CMK (cell line): ENCODE measurements at regions not wholly inside any gene's neighbourhood (a gene's known extent, or its start where the extent isn't known, plus 50 kb on each side); places are given as distances from the start of the nearest gene placed in this dataset.

ENCODE experiments used
- DNase-seq: peaks from one replicate; pipeline ENCODE4 v3.0.0-alpha.2; 2010; ENCODE audit warnings: low read depth

DNA sequence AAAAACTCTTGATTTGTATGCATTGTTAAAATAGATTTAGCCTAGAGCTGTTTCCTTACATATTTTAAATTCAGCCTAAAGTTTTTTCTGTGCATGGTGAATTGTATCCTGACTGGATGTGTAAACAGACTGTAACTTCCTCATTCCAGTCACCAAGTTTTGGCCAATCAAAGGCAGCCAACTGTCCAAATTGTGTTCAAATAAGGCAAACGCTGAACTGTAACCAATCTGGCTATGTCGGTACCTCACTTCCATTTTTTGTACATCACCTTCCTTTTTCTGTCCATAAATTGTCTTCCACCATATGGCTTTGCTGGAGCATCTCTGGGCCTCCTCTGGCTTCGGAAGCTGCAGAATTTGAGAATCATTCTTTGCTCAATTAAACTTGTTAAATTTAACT, 1921.9 kb upstream of the SEL1L start:
- no peak for DNase-seq

GRCh38 chr14:83461521-83461920, 1927.9 kb upstream of the SEL1L start:
- no peak for DNase-seq

- DNase-seq: no peak
Measured at GRCh38 chr14:83462759-83463158, 1929.1 kb upstream of the SEL1L start.

DNA sequence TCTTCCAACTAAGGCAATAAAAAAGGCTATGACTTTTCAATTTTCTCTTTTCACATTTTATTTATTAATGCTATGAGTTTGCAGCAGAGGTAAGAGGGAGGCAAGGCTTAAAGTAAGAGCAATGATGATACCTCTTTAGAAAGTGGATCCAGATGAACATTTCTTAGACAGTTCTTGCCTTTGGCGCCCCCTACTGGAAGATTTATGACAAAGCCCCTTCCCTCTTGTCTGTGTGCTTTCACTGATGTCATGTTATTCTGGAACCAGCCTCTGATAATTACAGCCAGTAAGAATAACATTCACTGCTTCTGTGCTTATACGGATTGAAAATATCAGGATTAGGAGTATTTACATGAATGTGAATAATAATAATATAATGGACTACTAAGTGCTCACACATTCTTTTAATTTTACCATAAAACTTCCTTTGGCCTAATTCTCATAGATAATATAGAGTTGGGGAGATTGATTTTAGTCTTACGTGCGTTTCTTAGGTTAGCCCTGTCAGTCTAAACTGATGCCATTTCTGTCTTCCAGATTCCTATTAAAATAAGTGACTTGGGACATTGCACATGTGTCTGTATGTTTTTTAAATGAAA, 1929.9 kb upstream of the SEL1L start:
- peak; percentile 14 for DNase-seq

- no peak for DNase-seq
Measured at GRCh38 chr14:83467811-83468210, 1934.2 kb upstream of the SEL1L start.

DNA sequence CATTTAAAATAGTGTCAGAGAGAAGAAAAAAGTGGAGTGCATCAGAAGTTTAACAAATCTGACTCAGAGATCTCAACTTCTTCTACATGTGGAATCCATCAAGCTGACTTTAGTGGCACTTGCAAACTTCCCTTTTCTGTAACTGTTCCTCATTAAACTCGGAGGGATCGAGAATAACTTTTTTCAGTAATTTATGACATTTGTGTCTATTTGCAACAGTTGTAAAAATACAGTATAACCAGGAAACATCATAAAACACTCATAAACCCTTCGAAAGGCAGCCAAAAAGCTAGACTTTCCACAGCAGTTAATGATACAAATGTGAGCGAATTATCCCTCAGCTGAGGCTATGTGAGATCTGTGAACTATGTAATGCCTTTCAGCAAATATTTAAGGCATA, 1936.8 kb upstream of the SEL1L start:
- no peak for DNase-seq

DNA sequence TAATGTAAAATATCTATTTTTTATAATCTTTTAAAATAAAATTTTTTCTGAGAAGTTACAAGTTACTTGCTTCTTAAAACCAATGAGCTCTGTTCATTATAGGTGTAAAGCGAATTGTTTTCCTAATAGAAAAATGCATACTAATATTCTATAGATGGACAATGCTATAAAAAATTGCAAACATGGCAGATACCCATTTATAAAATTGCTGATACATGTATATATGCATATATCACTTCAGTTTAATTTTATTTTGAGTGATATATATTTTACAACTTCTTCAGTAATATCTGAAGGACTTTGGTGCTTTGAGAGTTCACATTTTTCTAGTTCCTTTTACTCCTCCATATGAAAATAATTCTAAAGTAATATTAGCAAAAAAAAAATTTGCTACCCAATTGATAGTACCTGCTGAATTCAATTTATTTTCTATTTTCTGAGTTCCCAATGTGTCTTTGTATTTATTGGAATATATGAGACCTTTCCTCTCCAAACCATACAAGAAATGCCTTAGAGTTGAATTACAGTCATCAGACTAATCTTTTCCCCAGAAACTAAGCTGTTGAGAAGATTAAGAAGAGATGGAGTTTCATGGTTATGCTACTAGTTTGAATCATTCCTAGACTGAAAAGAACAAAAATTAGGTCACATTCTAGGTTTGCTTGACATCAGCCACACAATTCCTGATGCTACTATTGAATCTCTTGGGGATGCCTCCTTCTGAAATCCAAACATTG, 1937.5 kb upstream of the SEL1L start:
- DNase-seq: no peak

DNA sequence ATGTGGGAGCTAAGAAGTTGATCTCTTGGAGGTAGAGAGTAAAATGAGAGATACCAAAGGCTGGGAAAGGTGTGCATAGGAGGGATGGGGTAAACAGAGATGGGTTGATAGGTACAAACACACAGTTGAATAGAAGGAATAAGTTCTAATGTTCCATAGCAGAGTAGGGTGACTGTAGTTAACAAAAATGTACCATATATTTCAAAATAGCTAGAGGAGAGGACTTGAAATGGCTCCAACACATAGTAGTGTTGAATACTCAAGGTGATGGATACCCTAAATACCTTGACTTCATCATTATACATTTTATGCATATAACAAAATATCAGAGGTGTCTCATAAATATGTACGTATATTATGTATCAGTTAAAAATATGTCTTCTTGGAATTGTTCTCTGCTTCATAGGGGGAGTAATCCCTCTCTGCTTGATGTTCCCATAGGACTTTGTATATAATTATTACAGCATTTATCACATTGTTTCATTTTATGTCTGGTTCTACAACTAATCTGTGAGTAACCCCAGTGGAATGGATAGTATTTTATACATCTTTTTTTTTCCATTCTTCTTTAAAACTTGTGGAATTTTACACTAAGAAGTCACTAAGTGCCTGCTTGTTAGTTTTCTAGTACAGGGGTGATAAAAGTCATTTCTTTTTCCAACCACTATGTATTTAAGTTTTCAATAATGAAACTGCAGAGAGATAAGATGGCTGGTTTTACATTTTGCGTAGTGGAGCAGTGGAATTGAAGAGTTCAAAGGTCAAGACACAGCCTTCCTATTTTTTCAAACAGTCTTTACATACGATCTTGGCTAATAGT, 1940.0 kb upstream of the SEL1L start:
- DNase-seq: no peak

DNA sequence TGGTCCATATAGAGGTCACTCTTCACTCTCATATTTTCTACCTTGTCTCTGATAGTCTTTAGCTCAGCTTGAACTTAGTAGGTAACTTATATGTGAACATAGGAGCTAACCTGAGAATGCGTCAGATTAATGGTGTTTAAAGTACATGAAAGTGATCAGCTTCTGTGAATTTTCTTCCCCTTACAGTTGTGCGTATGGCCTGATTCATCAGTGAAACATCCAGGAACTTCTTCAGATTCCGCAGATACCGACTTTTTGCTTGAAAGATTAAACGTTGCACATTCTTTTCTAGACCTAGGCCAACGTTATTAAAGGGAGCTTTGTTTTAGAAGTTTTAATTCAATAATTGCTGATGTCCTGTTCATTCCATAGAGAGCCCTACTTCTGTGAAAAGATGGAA, 1945.1 kb upstream of the SEL1L start:
- DNase-seq: no peak

- no peak for DNase-seq
Measured at GRCh38 chr14:83483063-83483462, 1949.4 kb upstream of the SEL1L start.

DNA sequence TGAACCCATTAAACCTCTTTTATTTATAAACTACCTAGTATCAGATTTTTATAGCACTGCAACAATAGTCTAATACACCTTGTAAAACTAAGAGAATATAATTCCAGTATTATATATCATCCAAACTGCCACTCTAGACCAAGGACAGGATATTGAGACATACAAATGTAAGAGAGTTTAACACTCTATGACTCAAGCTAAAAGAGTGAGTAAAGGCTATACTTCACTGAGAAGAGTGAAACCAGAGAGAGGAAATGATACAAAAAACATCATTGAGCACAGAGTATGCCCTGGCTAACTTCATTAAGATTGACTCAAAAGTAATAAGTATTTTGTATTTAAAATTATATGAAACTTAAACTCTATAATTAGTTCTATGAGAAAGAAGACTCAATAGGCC, 1951.9 kb upstream of the SEL1L start:
- DNase-seq: no peak

DNA sequence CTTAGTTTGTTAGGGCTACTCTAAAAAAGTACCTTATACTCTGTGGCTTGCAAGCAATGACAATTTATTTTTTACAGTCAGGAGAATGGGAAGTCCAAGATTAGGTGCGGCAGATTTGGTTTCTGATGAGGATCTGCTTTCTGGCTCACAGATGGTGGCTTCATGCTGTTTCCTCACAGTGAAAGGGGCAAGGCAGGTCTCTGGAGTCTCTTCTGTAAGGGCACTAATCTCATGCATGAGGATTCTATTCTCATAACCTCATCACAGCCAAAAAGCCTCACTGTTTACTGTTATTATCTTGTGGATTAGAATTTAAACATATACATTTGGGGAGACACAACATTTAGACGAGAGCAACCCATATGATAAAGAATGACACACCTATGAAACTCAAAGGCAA, 1957.4 kb upstream of the SEL1L start:
- DNase-seq: no peak

DNA sequence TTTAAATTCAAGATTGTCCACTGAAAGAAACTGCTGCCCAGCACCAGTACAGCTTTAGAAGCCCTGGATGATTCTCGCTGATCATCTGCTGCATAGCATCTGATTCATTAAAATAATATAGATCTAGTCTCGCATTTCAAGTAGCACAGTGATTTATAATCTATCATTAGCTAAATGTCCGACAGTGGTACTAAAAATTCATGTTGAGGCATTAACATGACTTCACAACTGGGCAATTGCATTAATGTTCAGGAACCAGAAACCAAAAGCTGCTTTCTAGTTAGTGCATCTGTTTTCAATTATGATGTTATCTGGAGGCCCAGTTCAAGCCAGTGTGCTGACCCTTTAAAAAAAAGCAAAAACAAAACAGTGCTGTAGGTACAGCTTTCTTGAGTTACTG, 1987.2 kb upstream of the SEL1L start:
- DNase-seq: no peak

DNA sequence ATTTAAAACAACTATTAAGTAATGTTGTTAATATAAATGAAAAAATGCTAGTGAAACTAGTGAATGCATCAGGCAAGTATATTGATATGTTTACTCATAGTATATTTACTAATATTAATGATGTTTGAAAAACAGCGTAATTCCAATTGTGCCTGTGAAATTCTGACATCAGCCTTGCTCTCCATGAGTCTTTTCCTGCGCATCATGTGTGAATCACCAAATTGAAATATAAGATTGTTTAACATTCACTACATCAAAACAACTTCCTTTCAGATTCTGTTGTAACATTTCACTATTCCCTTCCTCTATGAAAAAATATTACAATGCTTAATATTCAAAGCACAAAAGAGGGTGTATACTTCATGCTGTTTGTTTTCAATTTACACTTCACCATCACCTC, 1995.9 kb upstream of the SEL1L start:
- DNase-seq: no peak

DNA sequence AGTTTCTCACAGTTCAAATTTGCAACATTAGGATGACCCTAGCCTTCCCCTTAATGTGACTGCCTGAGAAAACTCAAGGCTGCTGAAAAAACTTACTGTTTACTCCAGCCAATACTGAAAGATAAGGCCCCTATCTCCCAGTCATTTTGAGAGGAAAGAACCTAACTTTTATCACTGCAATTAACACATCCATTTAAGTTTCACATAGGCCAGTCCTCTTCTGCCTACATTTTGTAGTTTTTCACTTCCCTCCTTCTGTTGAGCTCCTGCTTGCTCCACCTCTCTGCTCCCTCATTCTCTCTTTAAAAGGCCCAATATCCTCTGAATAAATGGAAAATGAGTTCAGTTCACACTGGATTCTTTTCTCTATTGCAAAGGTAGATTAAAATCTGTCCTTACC, 1996.2 kb upstream of the FLRT2 start:
- DNase-seq: no peak

DNA sequence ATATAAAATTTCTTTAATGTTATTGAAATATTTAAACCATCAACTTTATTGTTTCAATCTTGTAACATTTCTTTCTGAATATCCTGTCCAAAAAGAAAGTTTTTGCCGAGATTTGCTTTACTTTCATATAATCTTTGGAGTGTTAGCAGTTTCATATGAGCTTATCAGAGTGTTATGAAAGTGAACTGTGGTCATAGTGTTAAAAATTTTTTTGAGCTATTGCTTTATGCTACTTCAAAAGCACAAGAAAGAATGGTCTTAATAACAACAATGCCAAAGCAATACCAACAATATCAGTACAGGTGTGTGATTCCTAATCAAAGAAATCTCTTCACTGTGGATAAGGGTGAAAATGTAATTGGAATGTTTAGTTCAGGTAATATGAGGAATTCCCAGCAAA, 1994.9 kb upstream of the FLRT2 start:
- DNase-seq: no peak

- DNase-seq: no peak
Measured at GRCh38 chr14:83535444-83535843, 1994.5 kb upstream of the FLRT2 start.

- no peak for DNase-seq
Measured at GRCh38 chr14:83541147-83541546, 1988.8 kb upstream of the FLRT2 start.

DNA sequence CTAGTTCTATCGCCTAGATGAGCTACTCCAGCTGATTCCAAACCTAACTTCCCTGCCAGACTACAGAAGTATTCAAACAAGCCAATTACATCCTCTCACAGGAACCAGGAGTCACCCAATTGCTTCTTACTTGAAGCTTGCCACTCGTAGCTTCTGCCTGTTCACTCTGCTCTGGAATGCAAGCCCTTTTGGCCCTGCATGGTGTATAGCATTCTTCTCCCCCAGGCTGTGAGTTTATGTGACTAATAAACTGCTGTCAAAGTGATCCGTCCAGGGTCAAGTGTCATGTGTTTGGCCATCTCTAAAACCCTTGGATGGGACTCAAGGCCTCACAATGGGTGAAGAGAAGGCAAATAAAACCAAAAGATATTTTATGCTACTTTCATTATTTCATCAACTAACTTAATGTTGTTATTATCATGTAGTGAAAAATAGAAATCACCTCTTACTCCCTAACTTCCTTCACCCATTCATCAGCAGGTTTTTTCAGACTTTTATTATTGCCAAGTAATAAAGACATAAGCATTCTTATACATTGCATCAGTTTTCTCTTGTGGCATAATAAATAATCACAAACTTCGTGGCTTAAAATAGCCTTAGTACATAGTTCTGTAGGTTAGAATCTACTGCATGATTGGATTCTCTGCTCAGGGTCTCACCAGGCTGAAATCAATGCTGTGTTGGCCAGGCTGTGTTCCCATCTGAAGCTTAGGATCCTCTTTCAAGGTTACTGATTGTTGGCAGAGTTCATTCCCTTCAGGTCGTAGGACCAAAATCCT, 1981.7 kb upstream of the FLRT2 start:
- no peak for DNase-seq

GRCh38 chr14:83556065-83556464, 1973.9 kb upstream of the FLRT2 start:
- DNase-seq: no peak

- DNase-seq: no peak
Measured at GRCh38 chr14:83556746-83557453, 1973.0 kb upstream of the FLRT2 start.

GRCh38 chr14:83558946-83559345, 1971.0 kb upstream of the FLRT2 start:
- no peak for DNase-seq
